Vagina (tissue), 2 donors: ENCODE measurements at regions not wholly inside any gene's neighbourhood (a gene's known extent, or its start where the extent isn't known, plus 50 kb on each side); places are given as distances from the start of the nearest gene placed in this dataset.

Experiments used
- DNase-seq, 2 donors: peaks; one replicate each; pipeline ENCODE4 v3.0.0-alpha.2; 2017; ENCODE audit errors: extremely low spot score in 2 of 2
- H3K27ac ChIP-seq: fragments of 200-600 bp; sonication (generic); one replicate; pipeline ENCODE4 v1.5.1; 2019
- H3K27me3 ChIP-seq: fragments of 200-600 bp; sonication (generic); one replicate; pipeline ENCODE4 v1.5.1; 2019
- H3K36me3 ChIP-seq, 2 donors: fragments of 200-600 bp; sonication (generic); one replicate each; pipeline ENCODE4 v1.5.1; 2017 to 2019
- H3K4me1 ChIP-seq: fragments of 200-600 bp; sonication (generic); one replicate; pipeline ENCODE4 v1.5.1; 2019
- H3K4me3 ChIP-seq, 2 donors: fragments of 200-600 bp; sonication (generic); 1 replicate in 1 of 2; 2 replicates in 1 of 2; pipeline ENCODE4 v1.5.1; 2016 to 2019
- H3K9me3 ChIP-seq: fragments of 200-600 bp; sonication (generic); one replicate; pipeline ENCODE4 v1.5.1; 2019
- CTCF ChIP-seq, 3 experiments: fragments of 450-650 bp in 2 of 3; fragments of 200-600 bp in 1 of 3; sonication (generic) in 1 of 3; IDR thresholded peaks; one replicate each; pipeline ENCODE4 v1.5.1; 2017 to 2019; ENCODE audit warnings: antibody characterized with exemption in 3 of 3, mild to moderate bottlenecking in 2 of 3, moderate library complexity in 2 of 3
- POLR2A ChIP-seq, 2 donors: fragments of 450-650 bp; IDR thresholded peaks; one replicate each; pipeline ENCODE4 v1.6.1; 2017; ENCODE audit warnings: antibody characterized with exemption in 2 of 2, mild to moderate bottlenecking in 2 of 2, moderate library complexity in 2 of 2
- POLR2AphosphoS5 ChIP-seq, 2 donors: sonication (generic); formaldehyde crosslinking; IDR thresholded peaks; one replicate each; pipeline ENCODE4 v1.9.0; 2017; ENCODE audit warnings: antibody characterized with exemption in 2 of 2, mild to moderate bottlenecking in 2 of 2, low read depth in 1 of 2; ENCODE audit not compliant: insufficient read depth in 1 of 2
- intact Hi-C: fragments of 100-400 bp; cut with DNase I; formaldehyde crosslinking; loops from one replicate; pipeline ENCODE4 v1.15.1; 2023

- H3K27me3 ChIP-seq = no peaks in the 10 kb centered on the region
- DNase-seq = no peak
- intact Hi-C loops = no loop called here
Observed at GRCh38 chr7:115354925-115355324, 433.0 kb downstream of the MDFIC start.

GRCh38 chr7:115352375-115352774 is 430.5 kb downstream of the MDFIC start:
- Histone ChIP-seq H3K36me3 (no peaks in the 10 kb centered on the region), H3K4me3 (no peak overlapping the region), H3K27ac (no peak overlapping the region), H3K4me1 (peaks cover 8% of the 10 kb centered on the region), H3K27me3 (no peaks in the 10 kb centered on the region), H3K9me3 (no peaks in the 10 kb centered on the region)
- no peak for TF ChIP-seq POLR2A (IDR thresholded peaks at IDR 0.05)
- TF ChIP-seq POLR2AphosphoS5 (IDR thresholded peaks at IDR 0.05; ENCODE audit: insufficient read depth in 1 of 2, low read depth in 1 of 2) = no peak
- no peak for TF ChIP-seq CTCF (IDR thresholded peaks at IDR 0.05)
- DNase-seq = no peak
- intact Hi-C loops = no loop called here

More at GRCh38 chr7:115354925-115355324, 433.0 kb downstream of the MDFIC start:
- H3K4me1 ChIP-seq = no peaks in the 10 kb centered on the region
- no peaks in the 10 kb centered on the region for H3K9me3 ChIP-seq
- no peak overlapping the region for H3K4me3 ChIP-seq
- H3K27ac ChIP-seq = no peak overlapping the region
- no peaks in the 10 kb centered on the region for H3K36me3 ChIP-seq
- TF ChIP-seq POLR2A (IDR thresholded peaks at IDR 0.05) (no peak), POLR2AphosphoS5 (IDR thresholded peaks at IDR 0.05; ENCODE audit: insufficient read depth in 1 of 2, low read depth in 1 of 2) (no peak), CTCF (IDR thresholded peaks at IDR 0.05) (no peak)

GRCh38 chr7:115350764-115351163 is 428.9 kb downstream of the MDFIC start:
- no peaks in the 10 kb centered on the region for H3K36me3 ChIP-seq
- no peaks in the 10 kb centered on the region for H3K27me3 ChIP-seq
- TF ChIP-seq CTCF (IDR thresholded peaks at IDR 0.05) (no peak), POLR2AphosphoS5 (IDR thresholded peaks at IDR 0.05; ENCODE audit: insufficient read depth in 1 of 2, low read depth in 1 of 2) (no peak), POLR2A (IDR thresholded peaks at IDR 0.05) (no peak)
- no peak overlapping the region for H3K27ac ChIP-seq
- intact Hi-C loops = no loop called here
- peaks cover 8% of the 10 kb centered on the region for H3K4me1 ChIP-seq
- H3K4me3 ChIP-seq = no peak overlapping the region
- DNase-seq = no peak
- H3K9me3 ChIP-seq = no peaks in the 10 kb centered on the region

- TF ChIP-seq POLR2A (IDR thresholded peaks at IDR 0.05) = no peak
- no peak for TF ChIP-seq CTCF (IDR thresholded peaks at IDR 0.05)
- no peak for TF ChIP-seq POLR2AphosphoS5 (IDR thresholded peaks at IDR 0.05; ENCODE audit: insufficient read depth in 1 of 2, low read depth in 1 of 2)
- Histone ChIP-seq H3K4me3 (no peak overlapping the region), H3K27me3 (no peaks in the 10 kb centered on the region), H3K36me3 (no peaks in the 10 kb centered on the region), H3K27ac (no peak overlapping the region), H3K4me1 (peaks cover 8% of the 10 kb centered on the region), H3K9me3 (no peaks in the 10 kb centered on the region)
- intact Hi-C loops = no loop called here
- no peak for DNase-seq
Observed at GRCh38 chr7:115349635-115350034, 427.7 kb downstream of the MDFIC start.

GRCh38 chr7:115346685-115347084 is 424.8 kb downstream of the MDFIC start:
- Histone ChIP-seq H3K4me3 (no peak overlapping the region), H3K36me3 (no peaks in the 10 kb centered on the region), H3K27ac (no peak overlapping the region), H3K9me3 (no peaks in the 10 kb centered on the region), H3K27me3 (no peaks in the 10 kb centered on the region), H3K4me1 (peaks cover 8% of the 10 kb centered on the region)
- intact Hi-C loops = no loop called here
- DNase-seq = no peak
- TF ChIP-seq POLR2AphosphoS5 (IDR thresholded peaks at IDR 0.05; ENCODE audit: insufficient read depth in 1 of 2, low read depth in 1 of 2) (no peak), CTCF (IDR thresholded peaks at IDR 0.05) (no peak), POLR2A (IDR thresholded peaks at IDR 0.05) (no peak)
